Stimulated activated CD4-positive, alpha-beta T cell treated with anti-CD3 and anti-CD28 coated beads, TNF-alpha, amount 100 ng/mL, for 1 hour (primary cell): ENCODE measurements at regions not wholly inside any gene's neighbourhood (a gene's known extent, or its start where the extent isn't known, plus 50 kb on each side); places are given as distances from the start of the nearest gene placed in this dataset.

ENCODE experiments used
- DNase-seq, 3 donors: peaks; one replicate each; pipeline ENCODE4 v3.0.0-alpha.2; 2020; ENCODE audit warnings: low read depth in 3 of 3, low spot score in 1 of 3

- DNase-seq = no peak
Observed at GRCh38 chr6:134510142-134510541, 192.2 kb upstream of the SGK1 start.

GRCh38 chr6:134508862-134509498 is 191.1 kb upstream of the SGK1 start:
- no peak for DNase-seq

GRCh38 chr6:134506162-134506561 is 188.2 kb upstream of the SGK1 start:
- no peak for DNase-seq

GRCh38 chr6:134503585-134504281 is 185.8 kb upstream of the SGK1 start:
- no peak for DNase-seq

DNA sequence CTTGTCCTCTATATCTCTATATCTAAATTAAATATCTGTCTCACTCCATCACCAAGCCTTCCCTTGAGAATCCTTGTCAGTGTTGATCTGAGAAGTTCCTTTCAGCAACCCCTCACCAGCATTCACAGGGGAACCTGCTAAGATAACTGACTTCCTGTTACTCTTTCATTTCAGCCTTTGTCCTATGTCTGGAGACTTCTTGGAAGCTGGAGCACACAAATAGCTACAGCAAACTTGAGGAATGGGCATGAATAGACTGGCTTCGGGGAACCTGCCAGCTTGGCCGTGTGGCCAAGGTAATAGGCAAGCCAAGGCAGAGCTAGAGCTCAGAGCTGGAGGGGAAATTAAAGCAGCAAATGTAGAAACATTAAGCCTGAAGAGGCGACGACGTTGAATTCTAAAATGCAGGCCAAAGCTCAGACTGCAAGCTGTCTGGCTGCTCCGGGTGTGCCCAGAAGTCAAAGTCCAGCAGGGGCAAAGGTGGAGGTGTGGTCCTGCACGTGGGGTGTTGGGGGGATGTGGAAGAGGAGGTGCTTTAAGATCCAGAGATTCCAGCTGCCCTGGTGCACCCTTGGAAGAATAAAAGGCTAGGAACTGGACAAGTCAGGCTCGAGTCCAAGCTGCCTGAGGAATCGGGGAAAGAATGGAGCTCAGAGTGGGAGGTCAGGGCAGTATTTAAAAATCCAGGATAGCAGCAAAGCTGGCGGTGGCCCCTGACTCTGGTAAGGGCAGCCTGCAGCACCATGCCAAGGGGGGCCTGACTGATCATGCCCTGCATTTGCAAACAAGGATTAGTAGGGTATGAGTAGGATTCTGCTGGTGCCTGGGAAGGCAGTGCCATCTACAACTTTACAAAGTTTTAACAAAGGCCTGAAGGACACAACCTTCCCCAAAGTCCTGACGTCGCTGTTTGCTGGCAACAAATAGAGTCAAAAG is 185.0 kb upstream of the SGK1 start:
- no peak for DNase-seq

GRCh38 chr6:134495890-134496248 is 178.0 kb upstream of the SGK1 start:
- DNase-seq = no peak

- no peak for DNase-seq
Observed at GRCh38 chr6:134495203-134495889, 177.4 kb upstream of the SGK1 start.

- DNase-seq = no peak
Observed at GRCh38 chr6:134493789-134494188, 175.9 kb upstream of the SGK1 start.

DNA sequence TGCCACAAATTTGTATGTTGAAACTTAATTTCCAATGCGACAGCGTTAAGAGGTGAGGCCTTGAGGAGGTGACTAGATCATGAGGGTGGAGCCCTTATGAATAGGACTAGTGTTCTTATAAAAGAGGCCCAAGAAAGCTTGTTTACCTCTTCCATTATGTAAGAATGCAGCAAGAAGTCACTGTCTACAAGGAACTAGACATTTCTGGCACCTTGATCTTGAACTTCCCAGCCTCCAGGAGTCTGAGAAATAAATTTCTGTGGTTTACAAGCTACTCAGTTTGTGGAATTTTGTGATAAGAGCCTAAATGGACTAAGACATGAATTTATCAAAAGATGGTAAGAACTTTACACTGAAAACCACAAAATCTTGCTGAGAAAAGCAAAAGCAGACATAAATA is 173.6 kb upstream of the SGK1 start:
- no peak for DNase-seq

DNA sequence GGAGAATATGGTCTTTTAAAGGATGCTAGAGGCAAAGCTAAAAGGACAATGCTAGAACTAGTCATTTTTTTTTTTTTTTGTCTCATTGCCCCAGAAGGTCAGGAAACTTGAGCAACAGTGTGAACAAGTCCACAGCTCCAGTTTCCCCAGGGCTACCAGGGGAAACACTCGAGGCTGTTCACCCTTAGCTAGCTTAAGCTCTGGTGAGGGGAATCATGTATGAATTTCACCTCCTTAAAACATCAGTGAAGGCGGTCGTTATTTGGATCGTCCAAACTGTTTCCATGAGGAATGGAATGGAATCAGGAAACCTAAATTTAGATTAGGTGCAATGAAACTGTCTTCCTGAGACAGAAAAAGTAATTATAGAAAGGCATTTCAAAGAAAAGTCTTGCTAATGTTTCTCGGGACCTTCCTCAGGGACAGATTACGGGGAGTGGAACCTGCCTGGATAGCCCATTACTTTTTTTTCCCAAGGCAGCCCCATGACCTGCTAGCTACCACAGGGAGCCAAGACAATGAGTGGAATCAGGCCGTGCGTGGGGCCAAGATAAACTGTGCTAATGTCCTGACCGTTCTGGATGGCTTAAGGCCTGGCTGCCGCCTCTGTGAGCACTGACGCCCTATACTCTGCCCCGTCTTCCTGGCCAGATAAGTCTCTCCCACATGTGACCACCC is 164.8 kb upstream of the SGK1 start:
- DNase-seq = no peak

DNA sequence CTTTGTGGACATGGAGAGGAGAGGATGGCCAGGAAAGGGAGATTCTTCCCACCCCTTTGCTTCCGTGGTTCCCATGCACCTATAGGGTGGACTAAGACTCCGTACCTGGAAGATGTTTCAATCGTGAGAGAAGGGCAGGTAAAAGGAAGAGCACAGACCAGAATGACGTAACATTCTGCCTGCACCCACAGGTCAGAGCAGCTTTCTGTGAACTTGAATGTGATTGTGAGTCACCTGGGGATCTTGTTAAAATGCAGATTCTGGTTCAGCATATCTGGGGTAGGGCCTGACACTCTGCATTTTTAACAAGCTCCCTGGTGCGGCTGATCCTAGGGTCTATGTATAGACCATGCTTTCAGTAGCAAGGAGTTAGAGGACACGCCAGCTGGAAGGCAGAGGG is 164.1 kb upstream of the SGK1 start:
- no peak for DNase-seq

GRCh38 chr6:134480593-134480992 is 162.7 kb upstream of the SGK1 start:
- DNase-seq = no peak

- DNase-seq = no peak
Observed at GRCh38 chr6:134478764-134479399, 161.0 kb upstream of the SGK1 start.

DNA sequence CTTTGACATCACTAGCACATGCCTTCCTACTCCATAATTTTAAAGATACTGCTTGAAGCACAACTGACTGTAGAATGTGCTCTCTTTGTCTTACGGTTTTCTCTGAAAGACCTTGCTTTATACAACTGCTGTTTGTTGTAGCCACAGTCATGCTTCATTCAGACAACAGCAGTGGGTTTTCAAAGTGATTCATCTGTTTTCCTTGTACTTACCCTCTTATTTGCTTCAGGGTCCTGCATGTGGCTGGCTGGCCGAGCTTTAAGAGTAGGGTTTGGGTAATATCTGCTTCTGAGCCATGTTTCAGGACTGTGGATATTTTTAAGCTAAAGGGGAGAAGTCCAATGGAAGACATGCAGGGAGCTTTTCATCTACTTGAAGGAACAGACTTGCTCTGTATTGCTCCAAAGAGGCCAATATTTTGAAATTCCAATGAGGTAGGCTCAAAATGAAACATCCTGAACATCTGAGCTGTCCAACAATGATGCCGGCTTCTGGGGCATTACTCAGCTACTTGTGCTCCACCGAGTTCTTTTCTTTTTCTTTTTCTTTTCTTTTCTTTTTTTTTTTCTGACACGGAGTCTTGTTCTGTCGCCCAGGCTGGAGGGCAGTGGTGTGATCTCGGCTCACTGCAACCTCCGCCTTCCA is 160.2 kb upstream of the SGK1 start:
- DNase-seq = no peak

DNA sequence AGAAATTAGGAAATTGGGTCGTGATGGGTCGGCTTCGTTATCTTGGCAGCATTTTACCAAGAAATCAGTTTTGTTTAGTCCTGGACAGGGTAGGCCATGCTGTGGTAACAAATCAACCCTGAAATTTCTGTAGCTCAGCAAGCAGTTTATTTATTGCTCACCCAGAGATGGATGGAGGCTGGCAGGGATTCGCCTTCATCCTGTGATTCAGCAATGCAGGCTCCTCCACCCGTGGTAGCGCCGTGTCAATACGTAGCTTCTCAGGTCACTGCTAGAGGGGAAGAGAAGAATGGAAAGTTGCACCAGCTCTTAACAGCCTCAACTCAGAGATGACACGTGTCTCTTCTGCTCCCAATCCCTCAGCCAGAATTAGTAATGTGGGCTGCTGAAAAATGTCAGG is 157.0 kb upstream of the SGK1 start:
- DNase-seq = no peak

DNA sequence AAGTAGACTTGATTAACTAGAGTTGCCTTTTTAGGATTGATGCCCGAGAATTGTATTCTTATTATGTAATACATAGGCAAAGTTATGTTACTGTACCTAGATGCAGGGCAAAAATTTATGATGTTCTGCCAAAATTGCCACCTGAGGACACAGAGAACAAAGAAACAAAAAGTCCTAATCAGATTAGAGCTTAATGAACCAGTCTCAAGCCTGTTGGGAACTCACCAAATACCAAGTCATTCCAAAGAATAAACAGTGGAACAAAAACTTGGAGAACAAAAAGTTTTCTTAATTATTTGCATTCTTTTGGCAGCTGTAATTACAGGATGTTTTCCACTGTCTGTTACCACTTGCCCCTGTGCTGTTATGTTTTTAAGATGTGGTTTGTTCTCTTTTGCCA is 154.7 kb upstream of the SGK1 start:
- DNase-seq = no peak

DNA sequence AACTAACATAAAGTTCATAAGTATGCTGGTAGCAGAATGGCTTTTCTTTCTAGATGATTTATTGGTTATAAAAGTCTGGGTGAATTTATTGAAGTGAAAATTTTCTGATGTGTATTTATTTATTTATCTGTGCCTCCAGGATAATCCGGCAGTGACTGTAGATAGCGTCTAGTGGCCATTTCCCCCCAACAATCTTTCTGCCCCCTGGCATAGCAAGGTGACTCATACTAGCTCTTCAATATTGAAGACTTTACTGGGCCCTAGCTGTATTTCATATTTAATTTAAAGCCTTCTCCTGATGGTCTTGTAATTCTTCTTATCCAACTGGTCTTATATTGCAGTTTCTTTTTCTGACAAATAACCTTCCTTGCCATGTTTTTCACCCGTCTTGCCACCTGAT is 154.1 kb upstream of the SGK1 start:
- no peak for DNase-seq

GRCh38 chr6:134470457-134470975 is 152.6 kb upstream of the SGK1 start:
- DNase-seq = no peak

DNA sequence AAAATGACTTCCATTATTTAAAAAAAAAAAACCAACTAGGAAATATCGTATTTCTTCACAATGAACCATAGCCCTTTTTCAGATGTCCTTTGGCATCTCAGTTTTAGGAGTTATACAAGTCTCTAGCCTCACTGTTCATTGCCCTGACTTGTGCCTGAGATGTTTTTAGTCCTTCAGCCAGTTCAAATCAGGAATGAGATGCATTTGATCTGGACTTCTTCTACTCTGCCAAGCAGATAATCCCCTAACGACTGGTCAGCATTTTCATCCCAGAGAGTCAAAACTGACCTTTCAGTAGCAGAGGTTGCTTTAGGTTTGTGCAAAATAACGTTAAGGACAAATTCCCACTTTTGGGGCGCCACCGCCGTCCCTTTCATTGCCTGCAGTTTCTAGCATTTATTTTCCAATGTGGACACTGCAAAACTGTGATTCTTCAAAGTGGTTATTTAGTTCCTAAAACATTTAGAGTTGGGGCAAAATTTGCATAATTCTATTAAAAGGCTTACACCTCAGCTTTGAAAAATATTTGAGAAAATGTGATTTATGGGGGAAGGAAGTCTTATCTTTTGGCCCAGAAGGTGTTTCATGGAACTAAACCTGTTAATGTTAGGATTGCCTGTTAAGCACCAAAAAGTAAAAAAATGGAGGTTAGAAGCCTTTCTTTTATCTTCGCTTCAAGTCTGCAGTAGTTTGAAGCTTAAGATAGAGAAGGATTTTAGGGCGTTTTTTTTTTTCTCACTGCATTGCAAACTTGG is 152.0 kb upstream of the SGK1 start:
- DNase-seq = no peak
